ENCODE measurements at regions not wholly inside any gene's neighbourhood (a gene's known extent, or its start where the extent isn't known, plus 50 kb on each side); places are given as distances from the start of the nearest gene placed in this dataset.

DNA sequence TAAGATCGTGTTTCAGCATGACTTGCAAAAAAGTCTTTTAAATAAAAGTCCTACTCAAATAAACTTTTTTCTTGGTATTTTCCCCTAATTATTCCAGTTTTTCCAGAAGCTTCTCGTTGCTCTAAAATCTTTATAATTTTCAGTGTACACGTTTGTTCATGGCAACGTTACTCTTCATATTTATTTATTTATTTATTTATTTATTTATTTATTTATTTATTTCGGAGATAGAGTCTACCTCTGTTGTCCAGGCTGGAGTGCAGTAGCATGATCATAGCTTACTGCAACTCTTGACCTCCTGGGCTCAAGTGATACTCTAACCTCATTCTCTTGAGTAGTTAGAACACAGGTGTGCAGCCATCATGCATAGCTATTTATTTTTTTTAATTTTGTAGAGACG lies 438.3 kb upstream of the MDGA2 start:
- TF ChIP-seq, protein P1, sequence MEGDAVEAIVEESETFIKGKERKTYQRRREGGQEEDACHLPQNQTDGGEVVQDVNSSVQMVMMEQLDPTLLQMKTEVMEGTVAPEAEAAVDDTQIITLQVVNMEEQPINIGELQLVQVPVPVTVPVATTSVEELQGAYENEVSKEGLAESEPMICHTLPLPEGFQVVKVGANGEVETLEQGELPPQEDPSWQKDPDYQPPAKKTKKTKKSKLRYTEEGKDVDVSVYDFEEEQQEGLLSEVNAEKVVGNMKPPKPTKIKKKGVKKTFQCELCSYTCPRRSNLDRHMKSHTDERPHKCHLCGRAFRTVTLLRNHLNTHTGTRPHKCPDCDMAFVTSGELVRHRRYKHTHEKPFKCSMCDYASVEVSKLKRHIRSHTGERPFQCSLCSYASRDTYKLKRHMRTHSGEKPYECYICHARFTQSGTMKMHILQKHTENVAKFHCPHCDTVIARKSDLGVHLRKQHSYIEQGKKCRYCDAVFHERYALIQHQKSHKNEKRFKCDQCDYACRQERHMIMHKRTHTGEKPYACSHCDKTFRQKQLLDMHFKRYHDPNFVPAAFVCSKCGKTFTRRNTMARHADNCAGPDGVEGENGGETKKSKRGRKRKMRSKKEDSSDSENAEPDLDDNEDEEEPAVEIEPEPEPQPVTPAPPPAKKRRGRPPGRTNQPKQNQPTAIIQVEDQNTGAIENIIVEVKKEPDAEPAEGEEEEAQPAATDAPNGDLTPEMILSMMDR (conservative IDR thresholded peaks at IDR 0.05) = no peak
- TF ChIP-seq EZH2 (IDR thresholded peaks at IDR 0.05; ENCODE audit: low read depth) = no peak

Data from PC-9 (cell line).